Stimulated activated CD4-positive, alpha-beta T cell treated with anti-CD3 and anti-CD28 coated beads, Interleukin-2, amount 100 ng/mL, for 48 hours (primary cell): ENCODE measurements at regions not wholly inside any gene's neighbourhood (a gene's known extent, or its start where the extent isn't known, plus 50 kb on each side); places are given as distances from the start of the nearest gene placed in this dataset.

ENCODE experiments used
- DNase-seq, 2 donors: peaks; one replicate each; pipeline ENCODE4 v3.0.0-alpha.2; 2020

GRCh38 chr14:71695611-71696350 lies 236.4 kb upstream of the RGS6 start:
- no peak for DNase-seq

- DNase-seq = no peak
Observed at GRCh38 chr14:71698027-71698426, 234.2 kb upstream of the RGS6 start.

GRCh38 chr14:71698673-71699072 lies 233.6 kb upstream of the RGS6 start:
- no peak for DNase-seq

GRCh38 chr14:71701990-71702389 lies 230.2 kb upstream of the RGS6 start:
- no peak for DNase-seq

GRCh38 chr14:71702786-71703185 lies 229.4 kb upstream of the RGS6 start:
- DNase-seq = no peak

GRCh38 chr14:71703477-71703876 lies 228.8 kb upstream of the RGS6 start:
- DNase-seq = no peak

- DNase-seq = no peak
Observed at GRCh38 chr14:71704210-71704609, 228.0 kb upstream of the RGS6 start.

- no peak for DNase-seq
Observed at GRCh38 chr14:71705460-71705859, 226.8 kb upstream of the RGS6 start.

GRCh38 chr14:71709076-71709475 lies 223.2 kb upstream of the RGS6 start:
- DNase-seq = no peak

GRCh38 chr14:71709987-71710386 lies 222.2 kb upstream of the RGS6 start:
- DNase-seq = no peak

- no peak for DNase-seq
Observed at GRCh38 chr14:71711125-71711524, 221.1 kb upstream of the RGS6 start.

- DNase-seq = no peak
Observed at GRCh38 chr14:71711619-71712018, 220.6 kb upstream of the RGS6 start.

GRCh38 chr14:71712478-71712877 lies 219.8 kb upstream of the RGS6 start:
- DNase-seq = no peak

- no peak for DNase-seq
Observed at GRCh38 chr14:71713016-71713415, 219.2 kb upstream of the RGS6 start.

GRCh38 chr14:71713451-71713850 lies 218.8 kb upstream of the RGS6 start:
- no peak for DNase-seq

GRCh38 chr14:71714225-71714624 lies 218.0 kb upstream of the RGS6 start:
- no peak for DNase-seq

GRCh38 chr14:71716041-71716772 lies 216.0 kb upstream of the RGS6 start:
- DNase-seq = no peak

- peak in 1 of 2 donors; percentile 20 for DNase-seq
Observed at GRCh38 chr14:71720978-71721624, 211.1 kb upstream of the RGS6 start.

- DNase-seq = no peak
Observed at GRCh38 chr14:71721791-71722190, 210.4 kb upstream of the RGS6 start.

- no peak for DNase-seq
Observed at GRCh38 chr14:71722885-71723284, 209.3 kb upstream of the RGS6 start.

- DNase-seq = no peak
Observed at GRCh38 chr14:71725922-71726579, 206.2 kb upstream of the RGS6 start.

GRCh38 chr14:71726580-71727021 lies 205.6 kb upstream of the RGS6 start:
- no peak for DNase-seq

GRCh38 chr14:71728386-71728785 lies 203.8 kb upstream of the RGS6 start:
- DNase-seq = no peak
